MCF 10A (cell line): ENCODE measurements at regions not wholly inside any gene's neighbourhood (a gene's known extent, or its start where the extent isn't known, plus 50 kb on each side); places are given as distances from the start of the nearest gene placed in this dataset.
A peak's percentile ranks its signal among the peaks of the same experiment; 100 is the strongest.
"Not testable (repeated sequence)": the region's sequence is repeated elsewhere in the genome, so short reads cannot be mapped to it uniquely, and the experiment has no call there.

Experiments
- BruUV-seq: library from RNA; stranded (reverse); fragments of 400-500 nt; replicated peaks from 2 replicates; lab custom pipeline; 2021; lab: Mats Ljungman, UMichigan
- CTCF ChIA-PET: fragments of 300-600 bp; sonication (Branson Sonifier 250); formaldehyde crosslinking; extraction: SDS; loops from one replicate; lab custom pipeline; 2021; ENCODE audit warnings: antibody characterized with exemption, inconsistent platforms; lab: Yijun Ruan, JAX
- POLR2A ChIA-PET: fragments of 300-600, 350-650 bp; sonication (Branson Sonifier 250); formaldehyde crosslinking; extraction: SDS; loops from one replicate; lab custom pipeline; 2020; ENCODE audit warnings: antibody characterized with exemption, inconsistent platforms; lab: Yijun Ruan, JAX
- DNase-seq: peaks from one replicate; pipeline ENCODE4 v3.0.0-alpha.2; 2018; ENCODE audit not compliant: unreplicated experiment
- H3K27ac Mint-ChIP-seq: one replicate; pipeline ENCODE4 v1.8.0; 2022; ENCODE audit warnings: mild to moderate bottlenecking, low read depth, mixed read lengths; ENCODE audit not compliant: unreplicated experiment
- H3K27me3 Mint-ChIP-seq: one replicate; pipeline ENCODE4 v1.8.0; 2022; ENCODE audit warnings: mixed read lengths; ENCODE audit not compliant: insufficient read depth, unreplicated experiment
- H3K36me3 Mint-ChIP-seq: one replicate; pipeline ENCODE4 v1.8.0; 2022; ENCODE audit warnings: mild to moderate bottlenecking, moderate library complexity, mixed read lengths; ENCODE audit not compliant: insufficient read depth, unreplicated experiment
- H3K4me1 Mint-ChIP-seq: one replicate; pipeline ENCODE4 v1.8.0; 2022; ENCODE audit warnings: mixed read lengths; ENCODE audit not compliant: insufficient read depth, unreplicated experiment
- H3K4me3 Mint-ChIP-seq: one replicate; pipeline ENCODE4 v1.8.0; 2022; ENCODE audit warnings: mild to moderate bottlenecking, moderate library complexity, mixed read lengths; ENCODE audit not compliant: unreplicated experiment
- H3K9me3 Mint-ChIP-seq: one replicate; pipeline ENCODE4 v1.8.0; 2022; ENCODE audit warnings: mixed read lengths; ENCODE audit not compliant: unreplicated experiment
- CTCF ChIP-seq: fragments of 200-600 bp; IDR thresholded peaks from one replicate; pipeline ENCODE4 v1.8.0; 2022; ENCODE audit warnings: antibody characterized with exemption, mild to moderate bottlenecking; ENCODE audit not compliant: unreplicated experiment
- intact Hi-C: fragments of 100-400 bp; cut with micrococcal nuclease; formaldehyde crosslinking; loops from 2 replicates; pipeline ENCODE4 v1.14.1; 2022

GRCh38 chr2:149761611-149762010 lies 174.0 kb upstream of the MMADHC start:
- CTCF ChIA-PET, result no interaction called here
- H3K27ac Mint-ChIP-seq, result no peak overlapping the region

DNA sequence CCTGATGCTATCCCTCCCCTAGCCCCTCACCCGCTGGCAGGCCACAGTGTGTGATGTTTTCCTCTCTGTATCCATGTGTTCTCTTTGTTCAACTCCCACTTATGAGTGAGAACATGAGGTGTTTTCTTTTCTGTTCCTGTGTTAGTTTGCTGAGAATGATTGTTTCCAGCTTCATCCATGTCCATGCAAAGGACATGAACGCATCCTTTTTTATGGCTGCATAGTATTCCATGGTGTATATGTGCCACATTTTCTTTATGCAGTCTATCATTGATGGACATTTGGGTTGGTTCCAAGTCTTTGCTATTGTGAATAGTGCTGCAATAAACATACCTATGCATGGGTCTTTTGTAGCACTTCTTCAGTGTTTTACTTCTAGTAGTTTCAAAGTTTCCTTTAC lies 171.8 kb upstream of the MMADHC start:
- H3K36me3 Mint-ChIP-seq, intact Hi-C loops, POLR2A ChIA-PET, DNase-seq, BruUV-seq, H3K27ac Mint-ChIP-seq, H3K4me1 Mint-ChIP-seq, H3K4me3 Mint-ChIP-seq, H3K27me3 Mint-ChIP-seq: not testable (repeated sequence)
- CTCF ChIA-PET, result interaction anchor here (0.6 to 0.9 kb wide), 2 partner anchors 68 to 164 kb away, joined by 3 read pairs; no protein-coding TSS in a partner anchor
- H3K9me3 Mint-ChIP-seq, result peaks cover 11% of the 10 kb centered on the region

More at GRCh38 chr2:149761611-149762010, 174.0 kb upstream of the MMADHC start:
- TF ChIP-seq CTCF, result no peak
- H3K36me3 Mint-ChIP-seq, result no peaks in the 10 kb centered on the region
- H3K4me3 Mint-ChIP-seq, result no peak overlapping the region
- intact Hi-C loops, result no loop called here
- H3K27me3 Mint-ChIP-seq, result no peaks in the 10 kb centered on the region
- POLR2A ChIA-PET, result no interaction called here
- DNase-seq, result no peak
- no peaks in the 10 kb centered on the region for H3K4me1 Mint-ChIP-seq
- peaks cover 2% of the 10 kb centered on the region for H3K9me3 Mint-ChIP-seq
- BruUV-seq, result no TSS peak

DNA sequence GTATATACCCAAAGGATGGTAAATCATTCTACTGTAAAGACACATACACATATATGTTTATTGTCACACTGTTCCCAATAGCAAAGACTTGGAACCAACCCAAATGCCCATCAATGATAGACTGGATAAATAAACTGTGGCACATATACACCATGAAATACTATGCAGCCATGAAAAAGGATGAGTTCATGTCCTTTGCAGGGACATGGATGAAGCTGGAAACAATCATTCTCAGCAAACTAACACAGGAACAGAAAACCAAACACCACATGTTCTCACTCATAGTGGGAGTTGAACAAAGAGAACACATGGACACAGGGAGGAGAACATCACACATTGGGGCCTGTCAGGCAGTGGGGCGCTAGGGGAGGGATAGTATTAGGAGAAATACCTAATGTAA lies 167.1 kb upstream of the MMADHC start:
- CTCF ChIA-PET, H3K4me3 Mint-ChIP-seq, H3K27me3 Mint-ChIP-seq, intact Hi-C loops, H3K27ac Mint-ChIP-seq, DNase-seq, POLR2A ChIA-PET, BruUV-seq, H3K4me1 Mint-ChIP-seq, H3K36me3 Mint-ChIP-seq: not testable (repeated sequence)
- H3K9me3 Mint-ChIP-seq, result peaks cover 11% of the 10 kb centered on the region

- intact Hi-C loops, result no loop called here
- Mint-ChIP-seq H3K4me1 (peaks cover 33% of the 10 kb centered on the region), H3K27ac (no peak overlapping the region), H3K36me3 (no peaks in the 10 kb centered on the region), H3K27me3 (no peaks in the 10 kb centered on the region), H3K9me3 (no peaks in the 10 kb centered on the region), H3K4me3 (no peak overlapping the region)
- POLR2A ChIA-PET, result interaction anchor here (0.9 kb wide), 1 partner anchor 11 kb away, joined by 4 read pairs; no protein-coding TSS in a partner anchor
- CTCF ChIA-PET, result no interaction called here
- no peak for TF ChIP-seq CTCF
- no TSS peak for BruUV-seq
- DNase-seq, result peak; percentile 40
These were observed 159.9 kb upstream of the MMADHC start for GRCh38 chr2:149747456-149747855.

DNA sequence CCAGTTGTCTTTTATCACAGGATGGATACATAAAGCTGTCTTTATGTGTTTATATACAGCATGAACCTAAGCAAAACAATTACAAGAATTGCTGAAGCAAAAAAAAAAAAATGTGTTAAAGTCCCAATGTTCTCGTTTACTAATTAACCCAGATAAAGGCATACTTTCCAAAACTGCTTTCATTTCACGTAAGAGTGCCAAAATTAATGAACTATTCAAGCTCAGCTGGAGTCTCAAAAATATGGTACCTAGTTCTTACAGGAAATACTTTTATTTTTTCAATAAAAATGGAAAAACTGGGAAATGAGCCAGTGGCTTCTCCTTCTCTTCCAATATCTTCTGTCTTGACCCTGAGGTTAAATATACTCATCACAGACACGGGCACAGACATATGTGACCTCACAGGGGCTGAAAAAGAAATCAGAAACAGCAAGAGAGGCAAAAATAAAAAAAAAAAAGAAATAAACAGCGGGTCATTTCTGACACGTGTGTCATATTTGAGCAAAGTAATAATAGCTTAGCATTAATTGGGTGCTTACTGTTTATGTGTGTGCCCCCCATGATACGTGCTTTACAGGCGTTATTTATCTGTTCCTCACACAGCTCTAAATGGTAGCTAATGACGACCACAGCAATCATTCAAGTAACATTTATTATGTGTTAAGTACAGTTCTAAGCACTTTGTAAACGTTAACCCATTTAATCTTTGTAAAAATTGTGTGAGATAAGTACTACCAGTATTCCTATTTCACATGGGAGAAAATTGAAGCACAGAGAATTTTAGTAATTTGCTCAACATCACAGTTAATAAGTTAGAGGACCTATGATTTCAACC lies 158.0 kb upstream of the MMADHC start:
- Mint-ChIP-seq H3K27me3 (no peaks in the 10 kb centered on the region), H3K4me3 (no peak overlapping the region), H3K36me3 (no peaks in the 10 kb centered on the region), H3K4me1 (peaks cover 44% of the 10 kb centered on the region), H3K9me3 (no peaks in the 10 kb centered on the region), H3K27ac (no peak overlapping the region)
- no peak for DNase-seq
- no peak for TF ChIP-seq CTCF
- ChIA-PET POLR2A (interaction anchor here (0.7 kb wide), 1 partner anchor 737 kb away, joined by 3 read pairs; no protein-coding TSS in a partner anchor), CTCF (interaction anchor here (0.5 to 1.4 kb wide), 4 partner anchors 9 to 1347 kb away, joined by 3 read pairs; no protein-coding TSS in a partner anchor)
- BruUV-seq, result no TSS peak
- intact Hi-C loops, result loop anchor here (2.0 kb wide), 1 partner anchor 741 kb away; the partner anchor contains the start of gene RND3
